ENCODE measurements at regions not wholly inside any gene's neighbourhood (a gene's known extent, or its start where the extent isn't known, plus 50 kb on each side); places are given as distances from the start of the nearest gene placed in this dataset.

DNA sequence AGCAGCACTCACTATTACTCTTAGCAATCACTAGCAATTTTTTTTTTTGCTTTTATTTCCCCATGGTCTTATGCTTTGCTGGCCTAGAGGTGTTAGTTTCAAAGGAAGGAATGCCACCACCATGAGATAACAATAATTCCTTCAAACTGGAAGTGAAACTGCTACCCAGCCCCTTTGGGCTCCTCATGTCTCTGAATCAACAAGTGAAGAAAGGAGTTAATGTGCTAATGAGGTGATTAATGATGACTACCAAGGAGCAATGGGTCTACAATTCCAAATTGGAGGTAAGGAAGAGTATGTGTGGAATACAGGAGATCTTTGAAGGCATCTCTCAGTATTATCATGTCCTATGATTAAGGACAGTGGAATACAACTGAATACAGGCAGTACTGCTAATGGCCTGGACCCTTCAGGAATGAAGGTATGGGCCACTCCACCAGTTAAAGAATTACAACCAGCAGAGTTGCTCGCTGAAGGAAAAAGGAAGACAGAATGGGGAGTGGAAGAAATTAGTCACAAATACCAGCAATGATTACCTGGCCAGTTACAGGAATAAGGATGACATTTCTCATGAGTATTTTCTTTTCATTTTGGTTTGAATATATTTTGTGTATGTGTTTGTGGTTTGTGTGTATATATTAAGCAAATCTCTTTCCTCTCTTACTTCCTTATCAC is 652.9 kb downstream of the ADGRL2 start:
- TF ChIP-seq, protein P1, sequence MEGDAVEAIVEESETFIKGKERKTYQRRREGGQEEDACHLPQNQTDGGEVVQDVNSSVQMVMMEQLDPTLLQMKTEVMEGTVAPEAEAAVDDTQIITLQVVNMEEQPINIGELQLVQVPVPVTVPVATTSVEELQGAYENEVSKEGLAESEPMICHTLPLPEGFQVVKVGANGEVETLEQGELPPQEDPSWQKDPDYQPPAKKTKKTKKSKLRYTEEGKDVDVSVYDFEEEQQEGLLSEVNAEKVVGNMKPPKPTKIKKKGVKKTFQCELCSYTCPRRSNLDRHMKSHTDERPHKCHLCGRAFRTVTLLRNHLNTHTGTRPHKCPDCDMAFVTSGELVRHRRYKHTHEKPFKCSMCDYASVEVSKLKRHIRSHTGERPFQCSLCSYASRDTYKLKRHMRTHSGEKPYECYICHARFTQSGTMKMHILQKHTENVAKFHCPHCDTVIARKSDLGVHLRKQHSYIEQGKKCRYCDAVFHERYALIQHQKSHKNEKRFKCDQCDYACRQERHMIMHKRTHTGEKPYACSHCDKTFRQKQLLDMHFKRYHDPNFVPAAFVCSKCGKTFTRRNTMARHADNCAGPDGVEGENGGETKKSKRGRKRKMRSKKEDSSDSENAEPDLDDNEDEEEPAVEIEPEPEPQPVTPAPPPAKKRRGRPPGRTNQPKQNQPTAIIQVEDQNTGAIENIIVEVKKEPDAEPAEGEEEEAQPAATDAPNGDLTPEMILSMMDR (IDR thresholded peaks at IDR 0.05; ENCODE audit: low read depth, low read length, missing control alignments) = no peak
- DNase-seq (ENCODE audit: low read depth) = no peak
- no peak overlapping the region for H3K4me3 ChIP-seq (ENCODE audit: low read depth, low read length)

DNA sequence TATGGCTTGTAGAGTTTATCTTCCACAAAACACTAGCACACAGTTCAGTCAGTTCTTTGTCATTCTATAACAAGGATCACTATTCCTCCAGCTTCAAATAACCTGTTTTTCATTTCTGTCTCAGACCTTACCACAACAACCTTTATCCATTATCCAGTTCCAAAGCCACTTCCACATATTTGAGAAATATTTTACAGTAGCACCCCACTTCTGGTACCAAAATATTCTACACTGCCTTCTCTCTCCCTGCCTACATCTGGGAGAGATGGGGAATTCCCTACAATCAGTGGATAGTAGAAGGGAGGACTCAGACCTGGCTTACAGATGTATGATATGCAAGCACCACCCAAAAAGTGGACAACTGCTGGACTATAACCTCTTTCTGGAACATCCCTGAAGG is 651.4 kb downstream of the ADGRL2 start:
- DNase-seq (ENCODE audit: low read depth) = no peak
- TF ChIP-seq, protein P1 (IDR thresholded peaks at IDR 0.05; ENCODE audit: low read depth, low read length, missing control alignments) = no peak
- H3K4me3 ChIP-seq (ENCODE audit: low read depth, low read length) = no peak overlapping the region

DNA sequence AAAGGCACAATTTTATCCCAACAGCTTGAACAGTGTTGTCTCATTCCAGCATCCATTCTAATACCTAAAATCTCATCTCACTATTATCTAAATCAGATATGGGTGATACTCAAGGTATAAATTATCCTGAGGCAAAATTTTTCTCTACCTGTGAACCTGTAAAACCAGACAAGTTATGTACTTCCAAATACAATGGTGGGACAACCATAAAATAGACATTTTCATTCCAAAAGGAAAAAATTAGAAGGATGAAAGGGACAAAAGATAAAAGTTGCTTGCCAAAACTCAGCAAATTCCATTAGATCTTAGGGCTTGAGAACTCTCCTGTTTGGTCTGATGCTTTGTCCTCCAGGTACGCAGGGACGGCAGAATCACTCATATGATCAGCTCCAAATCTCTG is 650.5 kb downstream of the ADGRL2 start:
- TF ChIP-seq, protein P1 (IDR thresholded peaks at IDR 0.05; ENCODE audit: low read depth, low read length, missing control alignments) = no peak
- H3K4me3 ChIP-seq (ENCODE audit: low read depth, low read length) = no peak overlapping the region
- DNase-seq (ENCODE audit: low read depth) = no peak

DNA sequence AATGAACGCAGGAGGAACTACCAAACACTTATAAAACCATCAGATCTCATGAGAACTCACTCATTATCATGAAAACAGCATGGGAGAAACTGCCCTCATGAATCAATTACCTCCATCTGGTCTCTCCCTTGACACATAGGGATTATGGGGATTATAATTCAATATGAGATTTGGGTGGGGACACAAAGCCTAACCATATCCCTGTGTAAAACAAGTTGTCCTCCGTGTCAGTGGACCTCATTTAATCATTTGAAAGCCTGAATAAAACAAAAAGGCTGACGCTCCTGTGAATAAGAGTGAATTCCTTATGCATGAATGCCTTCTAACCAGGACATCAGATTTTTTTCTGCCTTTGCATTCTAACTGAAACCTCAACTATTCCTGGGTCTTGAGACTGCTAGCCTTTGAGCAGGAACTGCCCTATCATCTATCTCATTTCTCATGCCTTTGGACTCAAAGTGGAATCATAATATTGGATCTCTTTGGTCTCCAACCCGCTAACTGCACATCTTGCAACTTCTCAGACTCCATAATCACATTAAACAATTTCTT is 648.8 kb downstream of the ADGRL2 start:
- H3K4me3 ChIP-seq (ENCODE audit: low read depth, low read length) = no peak overlapping the region

DNA sequence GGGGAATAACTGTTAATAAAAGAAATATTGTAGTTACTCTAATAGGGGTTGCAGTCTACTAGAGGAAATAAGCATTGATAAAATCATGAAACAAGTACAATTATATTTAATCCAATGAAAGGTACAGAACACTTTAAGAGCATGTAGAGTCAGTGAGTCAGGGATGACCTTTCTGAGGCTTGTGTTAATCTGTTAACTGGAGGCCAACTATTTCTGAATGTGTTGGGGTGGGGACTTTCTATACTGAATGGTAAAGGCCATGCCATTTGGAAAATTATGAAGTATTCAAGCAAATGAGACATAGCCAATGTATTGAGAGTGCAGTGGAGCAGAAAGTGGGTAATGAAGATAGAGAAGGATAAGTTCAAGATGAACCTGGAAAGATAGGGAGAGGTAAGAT is 646.2 kb downstream of the ADGRL2 start:
- no peak overlapping the region for H3K4me3 ChIP-seq (ENCODE audit: low read depth, low read length)
- TF ChIP-seq, protein P1 (IDR thresholded peaks at IDR 0.05; ENCODE audit: low read depth, low read length, missing control alignments) = no peak

More for the DNA sequence above, 648.8 kb downstream of the ADGRL2 start:
- no peak for DNase-seq (ENCODE audit: low read depth)
- TF ChIP-seq, protein P1 (IDR thresholded peaks at IDR 0.05; ENCODE audit: low read depth, low read length, missing control alignments) = no peak

DNA sequence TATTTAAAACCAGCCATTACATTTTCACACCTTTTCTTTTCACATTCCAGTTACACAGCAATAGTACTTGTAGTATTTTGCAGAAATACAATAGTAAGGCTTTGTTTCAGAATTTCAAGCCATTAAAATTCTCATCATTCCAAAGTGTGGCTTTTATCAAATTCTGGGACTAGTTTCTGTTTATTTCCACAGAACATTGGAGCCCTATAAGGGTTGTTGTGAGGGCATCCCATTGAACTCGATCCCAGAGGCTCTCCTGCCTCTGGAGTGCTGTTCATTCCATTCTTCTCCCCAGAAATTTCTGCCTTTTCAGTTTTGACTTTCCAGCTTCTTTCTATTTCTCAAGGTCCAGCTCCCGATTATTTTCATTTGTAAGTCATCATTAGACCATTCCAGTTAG is 645.5 kb downstream of the ADGRL2 start:
- TF ChIP-seq, protein P1 (IDR thresholded peaks at IDR 0.05; ENCODE audit: low read depth, low read length, missing control alignments) = no peak
- no peak for DNase-seq (ENCODE audit: low read depth)
- no peak overlapping the region for H3K4me3 ChIP-seq (ENCODE audit: low read depth, low read length)

More for the DNA sequence above, 646.2 kb downstream of the ADGRL2 start:
- DNase-seq (ENCODE audit: low read depth) = no peak

DNA sequence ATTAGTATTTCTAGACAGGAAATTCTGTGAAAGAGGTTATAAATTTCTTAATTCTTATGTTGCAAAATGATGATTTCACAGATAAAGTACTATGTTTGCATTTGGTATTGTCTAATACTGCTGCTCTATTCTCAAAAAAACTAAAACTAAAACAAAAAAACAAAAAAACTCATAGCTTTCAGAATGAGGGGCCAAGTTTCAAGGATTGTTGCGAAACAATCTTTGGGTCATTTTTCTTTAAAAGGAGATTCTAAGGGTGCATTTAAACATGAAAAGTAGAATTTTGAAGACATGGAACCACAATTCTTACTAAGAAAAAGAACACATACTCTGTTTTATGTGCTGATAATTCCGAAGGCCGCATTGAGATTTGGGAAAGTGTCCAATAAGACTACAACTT is 645.1 kb downstream of the ADGRL2 start:
- no peak for DNase-seq (ENCODE audit: low read depth)
- TF ChIP-seq, protein P1 (IDR thresholded peaks at IDR 0.05; ENCODE audit: low read depth, low read length, missing control alignments) = no peak
- no peak overlapping the region for H3K4me3 ChIP-seq (ENCODE audit: low read depth, low read length)

Measured in GM12864 (cell line).